ENCODE measurements at regions not wholly inside any gene's neighbourhood (a gene's known extent, or its start where the extent isn't known, plus 50 kb on each side); places are given as distances from the start of the nearest gene placed in this dataset.

GRCh38 chr3:56989169-56989976, 71.1 kb upstream of the SPATA12 start:
- Histone ChIP-seq H3K4me1 (no peaks in the 10 kb centered on the region), H3K27ac (no peak overlapping the region), H3K4me3 (no peak overlapping the region), H3K36me3 (no peaks in the 10 kb centered on the region), H3K9me3 (no peaks in the 10 kb centered on the region), H3K27me3 (no peaks in the 10 kb centered on the region)
- no peak for TF ChIP-seq CTCF (IDR thresholded peaks at IDR 0.05)
- ATAC-seq = no peak
- DNase-seq = no peak
- intact Hi-C loops (cut with DNase I) = loop anchor here (5.0 to 10.0 kb wide), 2 partner anchors 185 to 287 kb away; partner anchors contain the start of gene ARHGEF3

GRCh38 chr3:56988458-56989168, 71.9 kb upstream of the SPATA12 start:
- intact Hi-C loops (cut with DNase I) = loop anchor here (5.0 to 10.0 kb wide), 2 partner anchors 184 to 286 kb away; partner anchors contain the start of gene ARHGEF3
- DNase-seq (no peak), ATAC-seq (peak; percentile 89)
- Histone ChIP-seq H3K4me3 (no peak overlapping the region), H3K4me1 (no peaks in the 10 kb centered on the region), H3K27ac (no peak overlapping the region), H3K36me3 (no peaks in the 10 kb centered on the region), H3K9me3 (no peaks in the 10 kb centered on the region), H3K27me3 (no peaks in the 10 kb centered on the region)
- peak; percentile 80 for TF ChIP-seq CTCF (IDR thresholded peaks at IDR 0.05)

- Histone ChIP-seq H3K4me1 (no peaks in the 10 kb centered on the region), H3K4me3 (no peak overlapping the region), H3K36me3 (no peaks in the 10 kb centered on the region), H3K9me3 (no peaks in the 10 kb centered on the region), H3K27me3 (no peaks in the 10 kb centered on the region), H3K27ac (no peak overlapping the region)
- intact Hi-C loops (cut with DNase I) = loop anchor here (5.0 to 10.0 kb wide), 2 partner anchors 183 to 285 kb away; partner anchors contain the start of gene ARHGEF3
- DNase-seq (no peak), ATAC-seq (no peak)
- TF ChIP-seq CTCF (IDR thresholded peaks at IDR 0.05) = peak; percentile 18
These were observed 73.1 kb upstream of the SPATA12 start for GRCh38 chr3:56987238-56987895.

GRCh38 chr3:56986347-56986746, 74.1 kb upstream of the SPATA12 start:
- no peak overlapping the region for H3K4me3 ChIP-seq
- H3K4me1 ChIP-seq = peaks cover 2% of the 10 kb centered on the region
- DNase-seq = no peak
- no peak for ATAC-seq
- no peaks in the 10 kb centered on the region for H3K36me3 ChIP-seq
- no peaks in the 10 kb centered on the region for H3K9me3 ChIP-seq
- no peak overlapping the region for H3K27ac ChIP-seq
- TF ChIP-seq CTCF (IDR thresholded peaks at IDR 0.05) = no peak
- intact Hi-C loops (cut with DNase I) = loop anchor here (5.0 to 10.0 kb wide), 2 partner anchors 182 to 284 kb away; partner anchors contain the start of gene ARHGEF3
- no peaks in the 10 kb centered on the region for H3K27me3 ChIP-seq

GRCh38 chr3:56985878-56986277, 74.6 kb upstream of the SPATA12 start:
- H3K9me3 ChIP-seq = no peaks in the 10 kb centered on the region
- TF ChIP-seq CTCF (IDR thresholded peaks at IDR 0.05) = no peak
- no peak overlapping the region for H3K4me3 ChIP-seq
- no peak overlapping the region for H3K27ac ChIP-seq
- H3K36me3 ChIP-seq = no peaks in the 10 kb centered on the region
- H3K4me1 ChIP-seq = peaks cover 5% of the 10 kb centered on the region
- H3K27me3 ChIP-seq = no peaks in the 10 kb centered on the region
- intact Hi-C loops (cut with DNase I) = loop anchor here (5.0 to 10.0 kb wide), 2 partner anchors 181 to 284 kb away; partner anchors contain the start of gene ARHGEF3
- DNase-seq = no peak
- no peak for ATAC-seq
